ENCODE measurements at regions not wholly inside any gene's neighbourhood (a gene's known extent, or its start where the extent isn't known, plus 50 kb on each side); places are given as distances from the start of the nearest gene placed in this dataset.

DNA sequence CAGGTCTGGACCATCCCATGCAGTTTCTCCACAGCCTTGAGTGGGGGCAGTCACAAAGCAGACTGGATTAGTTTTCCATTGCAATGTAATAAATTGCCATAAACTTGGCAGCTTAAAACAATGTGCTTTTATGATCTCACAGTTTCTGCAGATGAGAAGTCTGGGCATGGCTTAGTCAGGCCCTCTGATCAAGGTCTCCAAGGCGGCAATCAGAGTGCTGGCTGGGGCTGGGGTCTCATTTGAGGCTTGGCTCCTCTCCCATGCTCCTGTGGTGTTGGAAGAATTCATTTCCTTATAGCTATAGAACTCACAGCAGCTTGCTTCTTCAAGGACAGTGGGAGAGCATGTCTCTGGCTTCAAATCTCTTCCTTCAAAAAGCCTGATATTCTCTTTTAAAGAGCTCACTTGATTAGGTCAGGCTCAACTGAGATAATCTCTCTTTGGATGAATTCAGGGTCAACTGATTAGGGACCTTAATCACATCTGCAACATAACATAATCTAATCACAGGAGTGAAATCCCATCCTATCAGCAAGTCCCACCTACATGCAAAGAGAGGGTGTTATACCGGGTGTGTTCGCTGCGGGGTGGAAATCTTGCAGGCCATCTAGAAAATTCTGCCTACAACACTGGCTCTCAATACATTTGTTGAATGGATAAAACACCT lies 77.4 kb upstream of the SULF2 start:
- no peak for DNase-seq (ENCODE audit: low spot score)
- H3K27ac ChIP-seq = no peak overlapping the region
- no peak overlapping the region for H3K4me3 ChIP-seq
- TF ChIP-seq, protein P1, sequence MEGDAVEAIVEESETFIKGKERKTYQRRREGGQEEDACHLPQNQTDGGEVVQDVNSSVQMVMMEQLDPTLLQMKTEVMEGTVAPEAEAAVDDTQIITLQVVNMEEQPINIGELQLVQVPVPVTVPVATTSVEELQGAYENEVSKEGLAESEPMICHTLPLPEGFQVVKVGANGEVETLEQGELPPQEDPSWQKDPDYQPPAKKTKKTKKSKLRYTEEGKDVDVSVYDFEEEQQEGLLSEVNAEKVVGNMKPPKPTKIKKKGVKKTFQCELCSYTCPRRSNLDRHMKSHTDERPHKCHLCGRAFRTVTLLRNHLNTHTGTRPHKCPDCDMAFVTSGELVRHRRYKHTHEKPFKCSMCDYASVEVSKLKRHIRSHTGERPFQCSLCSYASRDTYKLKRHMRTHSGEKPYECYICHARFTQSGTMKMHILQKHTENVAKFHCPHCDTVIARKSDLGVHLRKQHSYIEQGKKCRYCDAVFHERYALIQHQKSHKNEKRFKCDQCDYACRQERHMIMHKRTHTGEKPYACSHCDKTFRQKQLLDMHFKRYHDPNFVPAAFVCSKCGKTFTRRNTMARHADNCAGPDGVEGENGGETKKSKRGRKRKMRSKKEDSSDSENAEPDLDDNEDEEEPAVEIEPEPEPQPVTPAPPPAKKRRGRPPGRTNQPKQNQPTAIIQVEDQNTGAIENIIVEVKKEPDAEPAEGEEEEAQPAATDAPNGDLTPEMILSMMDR (IDR thresholded peaks at IDR 0.05) = no peak

DNA sequence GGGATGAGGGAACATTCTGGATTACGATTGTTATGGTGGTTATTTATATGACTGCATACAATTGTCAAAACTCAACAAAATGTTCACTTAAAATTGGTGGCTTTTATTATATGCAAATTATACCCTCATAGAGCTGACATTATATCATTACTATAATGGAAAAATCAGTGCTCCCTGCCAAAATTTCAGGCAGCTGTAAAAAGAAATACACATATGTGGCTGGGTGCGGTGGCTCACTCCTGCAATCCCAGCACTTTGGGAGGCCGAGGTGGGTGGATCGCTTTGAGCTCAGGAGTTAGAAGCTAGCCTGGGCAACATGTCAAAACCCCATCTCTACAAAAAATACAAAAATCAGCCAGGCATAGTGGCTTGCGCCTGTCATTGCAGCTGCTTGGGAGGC lies 75.8 kb upstream of the SULF2 start:
- DNase-seq (ENCODE audit: low spot score) = no peak
- no peak overlapping the region for H3K27ac ChIP-seq
- TF ChIP-seq, protein P1 (IDR thresholded peaks at IDR 0.05) = no peak
- H3K4me3 ChIP-seq = no peak overlapping the region

DNA sequence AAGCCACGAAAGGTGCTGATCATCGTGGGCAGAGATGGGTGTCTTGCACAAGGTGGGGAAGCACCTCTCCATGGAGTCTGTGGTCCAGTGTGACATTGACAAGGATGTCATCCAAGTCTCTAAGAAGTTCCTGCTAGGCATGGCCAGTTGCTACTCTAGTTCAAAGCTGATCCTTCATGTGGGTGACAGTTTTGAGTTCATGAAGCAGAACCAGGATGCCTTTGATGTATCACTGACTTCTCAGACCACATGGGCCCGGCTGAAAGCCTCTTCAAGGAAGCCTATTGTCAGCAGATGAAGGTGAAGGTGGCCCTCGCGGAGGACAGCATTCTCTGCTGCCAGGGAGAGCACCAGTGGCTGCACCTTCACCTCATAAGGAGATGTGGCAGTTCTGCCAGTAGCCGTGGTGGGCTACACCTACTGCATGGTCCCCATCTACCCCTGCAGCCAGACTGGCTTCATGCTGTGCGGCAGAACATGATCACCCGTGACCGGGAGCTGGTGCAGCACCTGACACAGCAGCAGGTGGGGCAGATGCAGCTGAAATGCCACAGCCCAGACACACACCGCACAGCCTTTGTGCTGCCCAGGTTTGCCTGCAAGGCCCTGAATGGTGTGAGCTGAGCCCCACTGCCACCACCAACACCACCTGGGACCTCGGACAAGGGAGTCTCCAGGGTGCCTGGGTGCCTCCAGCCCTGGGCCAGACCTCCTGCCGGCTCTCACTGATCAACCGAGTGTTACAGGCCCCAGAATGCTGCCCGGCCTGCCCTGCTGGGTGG lies 75.0 kb upstream of the SULF2 start:
- TF ChIP-seq, protein P1 (IDR thresholded peaks at IDR 0.05) = no peak

DNA sequence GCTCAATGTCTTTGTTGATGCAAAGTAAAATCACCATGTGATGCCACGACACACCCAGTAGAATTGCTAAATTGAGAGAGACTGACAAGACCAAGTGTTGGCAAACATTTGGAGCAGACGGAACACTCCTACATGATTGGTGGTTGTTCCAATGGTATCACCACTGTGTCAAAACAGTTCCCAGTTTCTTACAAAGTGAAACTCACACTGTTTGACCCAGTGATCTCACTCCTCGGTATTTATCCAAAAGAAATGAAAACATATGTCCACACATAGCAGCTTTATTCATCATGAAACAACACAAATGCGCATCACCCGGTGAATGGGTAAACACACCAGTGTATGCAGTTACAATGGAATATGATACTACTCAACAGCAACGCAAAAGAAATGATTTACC lies 74.0 kb upstream of the SULF2 start:
- TF ChIP-seq, protein P1 (IDR thresholded peaks at IDR 0.05) = no peak
- no peak for DNase-seq (ENCODE audit: low spot score)
- Histone ChIP-seq H3K27ac (no peak overlapping the region), H3K4me3 (no peak overlapping the region)

More for the DNA sequence above, 75.0 kb upstream of the SULF2 start:
- DNase-seq (ENCODE audit: low spot score) = no peak
- H3K4me3 ChIP-seq = no peak overlapping the region
- no peak overlapping the region for H3K27ac ChIP-seq

DNA sequence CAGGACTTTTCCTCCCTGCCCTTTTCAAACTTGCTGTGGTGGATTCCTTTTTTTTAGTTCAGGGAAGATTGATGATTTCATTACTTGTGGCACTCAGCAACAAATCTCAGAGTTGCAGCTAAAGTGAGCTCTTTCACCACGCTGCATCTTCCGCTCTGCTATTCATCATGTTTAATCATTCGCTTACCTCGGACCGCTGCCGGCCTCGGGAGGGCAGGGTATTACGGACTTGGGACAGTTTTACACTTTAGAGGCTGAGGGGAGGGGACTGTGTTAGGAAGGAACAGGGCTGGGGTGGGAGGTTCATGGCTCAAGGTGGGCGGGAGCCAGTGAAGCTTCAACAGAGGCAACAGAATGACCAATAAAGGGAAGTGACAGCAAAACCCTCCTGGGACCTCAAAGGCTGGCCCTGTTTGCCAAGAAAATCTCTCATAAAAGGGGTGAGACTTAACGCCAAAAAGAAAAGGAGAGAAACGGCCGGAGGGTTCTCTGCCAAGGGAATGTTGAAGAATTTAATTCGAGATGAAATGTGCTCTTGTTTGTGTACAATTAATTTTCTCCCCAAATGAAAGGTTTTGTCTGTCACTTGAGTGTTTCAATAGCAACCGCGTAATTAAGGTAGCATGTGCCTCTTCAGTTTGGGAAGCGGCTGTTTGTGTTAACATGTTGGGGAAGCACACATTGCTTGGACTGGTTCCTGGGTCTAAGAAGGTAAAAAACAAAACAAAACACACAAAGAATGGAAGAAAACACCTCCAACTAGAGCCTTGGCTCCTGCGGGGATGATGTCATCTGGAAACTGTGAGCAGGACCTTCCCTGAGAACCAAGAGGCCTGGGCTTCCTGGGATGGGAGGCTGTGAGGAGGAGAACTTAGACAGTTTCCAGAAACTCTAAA lies 72.5 kb upstream of the SULF2 start:
- DNase-seq (ENCODE audit: low spot score) = no peak
- peak overlapping the region in 1 of 2 donors; percentile 40 for H3K27ac ChIP-seq
- no peak overlapping the region for H3K4me3 ChIP-seq
- TF ChIP-seq, protein P1 (IDR thresholded peaks at IDR 0.05) = no peak

DNA sequence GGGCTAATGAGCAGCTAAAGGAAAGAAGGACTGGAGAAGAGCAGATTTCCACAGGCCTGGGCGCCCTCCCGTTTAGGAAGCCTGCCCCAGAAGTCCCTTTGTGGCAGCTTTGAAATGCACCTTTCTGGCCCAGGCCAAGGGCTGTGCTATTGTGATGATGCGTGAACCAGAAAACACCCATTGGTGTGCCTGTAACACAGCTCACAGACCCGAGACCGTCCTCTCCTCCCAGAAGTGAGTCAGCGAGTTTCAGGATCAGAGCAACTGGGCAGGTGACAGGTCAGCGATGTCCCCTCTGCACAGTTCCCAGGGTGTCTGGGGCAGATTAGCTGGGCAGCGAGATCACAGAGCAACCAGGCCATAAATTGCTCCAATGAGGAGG lies 71.9 kb upstream of the SULF2 start:
- DNase-seq (ENCODE audit: low spot score) = no peak
- H3K27ac ChIP-seq = peak overlapping the region in 1 of 2 donors; percentile 40
- no peak overlapping the region for H3K4me3 ChIP-seq
- TF ChIP-seq, protein P1 (IDR thresholded peaks at IDR 0.05) = no peak
